H9 (cell line): ENCODE measurements at regions not wholly inside any gene's neighbourhood (a gene's known extent, or its start where the extent isn't known, plus 50 kb on each side); places are given as distances from the start of the nearest gene placed in this dataset.

Experiments used
- DNase-seq: peaks from one replicate; pipeline ENCODE4 v3.0.0-alpha.2; 2017
- H2AFZ ChIP-seq: one replicate; pipeline ENCODE4 v1.6.1; 2013; ENCODE audit warnings: mild to moderate bottlenecking, low read length, control low read depth, moderate library complexity
- H2AK5ac ChIP-seq: 2 replicates; pipeline ENCODE4 v1.6.1; 2013; ENCODE audit warnings: low read length, control low read depth, mixed read lengths; ENCODE audit not compliant: insufficient read length
- H2BK120ac ChIP-seq: one replicate; pipeline ENCODE4 v1.6.1; 2013; ENCODE audit warnings: low read depth, mild to moderate bottlenecking, low read length, control low read depth, inconsistent platforms; ENCODE audit not compliant: poor library complexity, severe bottlenecking
- H2BK12ac ChIP-seq: 2 replicates; pipeline ENCODE4 v1.6.1; 2013; ENCODE audit warnings: low read length, control low read depth, mixed read lengths, low read depth; ENCODE audit not compliant: insufficient read length
- H2BK15ac ChIP-seq: 2 replicates; pipeline ENCODE4 v1.6.1; 2013; ENCODE audit warnings: low read depth, low read length, control low read depth
- H2BK20ac ChIP-seq: one replicate; pipeline ENCODE4 v1.6.1; 2013; ENCODE audit warnings: low read depth, mild to moderate bottlenecking, low read length, control low read depth, inconsistent platforms; ENCODE audit not compliant: poor library complexity, severe bottlenecking
- H2BK5ac ChIP-seq: 2 replicates; pipeline ENCODE4 v1.6.1; 2013; ENCODE audit warnings: low read length, control low read depth, mixed read lengths; ENCODE audit not compliant: insufficient read length
- H3K14ac ChIP-seq: 2 replicates; pipeline ENCODE4 v1.6.1; 2013; ENCODE audit warnings: low read length, control low read depth; ENCODE audit not compliant: insufficient read depth
- H3K18ac ChIP-seq: 2 replicates; pipeline ENCODE4 v1.6.1; 2013; ENCODE audit warnings: low read depth, mild to moderate bottlenecking, mixed read lengths, low read length, control low read depth; ENCODE audit not compliant: insufficient read length
- H3K23ac ChIP-seq: 2 replicates; pipeline ENCODE4 v1.6.1; 2013; ENCODE audit warnings: low read length, control low read depth, mixed read lengths, low read depth; ENCODE audit not compliant: insufficient read length
- H3K23me2 ChIP-seq: 2 replicates; pipeline ENCODE4 v1.6.1; 2013; ENCODE audit warnings: low read depth, mild to moderate bottlenecking, mixed read lengths, low read length, control low read depth; ENCODE audit not compliant: insufficient read length, poor library complexity, severe bottlenecking
- H3K27ac ChIP-seq: 2 replicates; pipeline ENCODE4 v1.5.1; 2013; ENCODE audit warnings: low read length, control low read depth, mixed read lengths, low read depth; ENCODE audit not compliant: insufficient read length
- H3K27me3 ChIP-seq: 2 replicates; pipeline ENCODE4 v1.6.1; 2013; ENCODE audit warnings: low read length, control low read depth, inconsistent platforms; ENCODE audit not compliant: insufficient read depth
- H3K4ac ChIP-seq: 2 replicates; pipeline ENCODE4 v1.6.1; 2013; ENCODE audit warnings: low read depth, mild to moderate bottlenecking, control low read depth, inconsistent platforms, low read length, moderate library complexity
- H3K4me1 ChIP-seq: 2 replicates; pipeline ENCODE4 v1.6.1; 2013; ENCODE audit warnings: low read length, control low read depth, inconsistent platforms; ENCODE audit not compliant: insufficient read depth
- H3K4me2 ChIP-seq: 2 replicates; pipeline ENCODE4 v1.6.1; 2013; ENCODE audit warnings: low read length, control low read depth, mixed read lengths; ENCODE audit not compliant: insufficient read length, insufficient read depth
- H3K56ac ChIP-seq: 2 replicates; pipeline ENCODE4 v1.6.1; 2013; ENCODE audit warnings: low read depth, mild to moderate bottlenecking, mixed read lengths, low read length, control low read depth; ENCODE audit not compliant: insufficient read length
- H3K79me1 ChIP-seq: 2 replicates; pipeline ENCODE4 v1.6.1; 2013; ENCODE audit warnings: low read depth, mild to moderate bottlenecking, moderate library complexity, low read length, control low read depth, inconsistent platforms; ENCODE audit not compliant: insufficient read depth, poor library complexity, severe bottlenecking
- H3K79me2 ChIP-seq: 2 replicates; pipeline ENCODE4 v1.6.1; 2013; ENCODE audit warnings: low read length, control low read depth, inconsistent platforms; ENCODE audit not compliant: insufficient read depth
- H3K9ac ChIP-seq: 2 replicates; pipeline ENCODE4 v1.6.1; 2013; ENCODE audit warnings: low read length, control low read depth, mixed read lengths; ENCODE audit not compliant: insufficient read length; ENCODE audit errors: extremely low read depth
- H3K9me3 ChIP-seq: one replicate; pipeline ENCODE4 v1.6.1; 2013; ENCODE audit warnings: low read depth, low read length, inconsistent platforms; ENCODE audit not compliant: control insufficient read depth
- H3T11ph ChIP-seq: one replicate; pipeline ENCODE4 v1.6.1; 2013; ENCODE audit warnings: mild to moderate bottlenecking, low read length, control low read depth, inconsistent platforms
- H4K20me1 ChIP-seq: one replicate; pipeline ENCODE4 v1.6.1; 2013; ENCODE audit not compliant: control insufficient read depth, insufficient read length, insufficient read depth
- H4K5ac ChIP-seq: 2 replicates; pipeline ENCODE4 v1.6.1; 2013; ENCODE audit warnings: low read depth, mild to moderate bottlenecking, mixed read lengths, low read length, control low read depth; ENCODE audit not compliant: insufficient read length
- H4K8ac ChIP-seq: replicated peaks from 2 replicates; pipeline ENCODE4 v1.6.1; 2013; ENCODE audit warnings: low read length, control low read depth, mixed read lengths, low read depth; ENCODE audit not compliant: insufficient read length
- H4K91ac ChIP-seq: 2 replicates; pipeline ENCODE4 v1.6.1; 2013; ENCODE audit warnings: low read depth, mild to moderate bottlenecking, moderate library complexity, mixed read lengths, low read length, control low read depth; ENCODE audit not compliant: insufficient read length
- H3K27ac Mint-ChIP-seq, 3 experiments: 2 replicates in 2 of 3; 3 replicates in 1 of 3; pipeline ENCODE4 v1.8.0; 2020 to 2021; ENCODE audit warnings: mixed read lengths in 3 of 3, mild to moderate bottlenecking in 1 of 3, moderate library complexity in 1 of 3
- H3K27me3 Mint-ChIP-seq: 2 replicates; pipeline ENCODE4 v1.8.0; 2021; ENCODE audit warnings: low read depth, mild to moderate bottlenecking, moderate library complexity, mixed read lengths
- H3K36me3 Mint-ChIP-seq, 3 experiments: 2 replicates in 2 of 3; 3 replicates in 1 of 3; pipeline ENCODE4 v1.8.0; 2020 to 2021; ENCODE audit warnings: low read depth in 3 of 3, mixed read lengths in 3 of 3; ENCODE audit not compliant: insufficient read depth in 1 of 3
- H3K4me1 Mint-ChIP-seq, 2 experiments: 2 replicates each; pipeline ENCODE4 v1.8.0; 2020; ENCODE audit warnings: mixed read lengths in 2 of 2
- H3K4me3 Mint-ChIP-seq, 2 experiments: 2 replicates in 1 of 2; 3 replicates in 1 of 2; pipeline ENCODE4 v1.8.0; 2020 to 2021; ENCODE audit warnings: mild to moderate bottlenecking in 2 of 2, mixed read lengths in 2 of 2, moderate library complexity in 1 of 2
- H3K9me3 Mint-ChIP-seq, 2 experiments: 2 replicates in 1 of 2; 3 replicates in 1 of 2; pipeline ENCODE4 v1.8.0; 2020; ENCODE audit warnings: mild to moderate bottlenecking in 2 of 2, mixed read lengths in 2 of 2, moderate library complexity in 1 of 2
- WGBS: extraction: QIAGEN DNeasy Blood & Tissue Kit; methylation state at CpG from one replicate; pipeline ENCODE4 v1.1.7; 2013; ENCODE audit warnings: missing lambda C conversion rate, low lambda C conversion rate, mixed read lengths; ENCODE audit not compliant: insufficient read length; ENCODE audit errors: extremely low coverage; 5-methylcytosine and 5-hydroxymethylcytosine counted together
- TF ChIP-seq, protein P1 (sequence below): fragments of 200-600 bp; sonication (generic); conservative IDR thresholded peaks from 3 replicates; pipeline ENCODE4 v1.8.0; 2021; ENCODE audit warnings: antibody characterized with exemption, mild to moderate bottlenecking

DNA sequence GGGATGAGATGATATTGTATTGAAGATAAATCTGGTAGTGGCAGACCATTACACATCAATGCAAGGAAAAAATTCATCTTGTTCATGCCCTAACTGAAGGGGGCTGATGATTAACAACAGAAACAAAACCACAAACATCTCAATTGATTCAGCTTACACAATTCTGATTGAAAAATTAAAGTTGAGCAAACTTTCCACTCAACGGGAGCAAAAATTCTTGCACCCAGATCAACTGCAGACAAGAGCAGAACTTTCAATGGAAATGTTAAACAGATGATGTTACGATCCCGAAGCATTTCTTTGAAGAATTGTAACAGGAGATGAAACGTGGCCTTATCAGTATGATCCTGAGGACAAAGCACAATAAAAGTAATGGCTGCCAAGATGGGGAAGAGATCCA lies 172.4 kb upstream of the SOX5 start:
- H2BK12ac ChIP-seq, result no peak overlapping the region
- no peaks in the 10 kb centered on the region for H3K9me3 Mint-ChIP-seq
- no peak overlapping the region for H2BK20ac ChIP-seq
- no peak overlapping the region for H3K9ac ChIP-seq
- no peaks in the 10 kb centered on the region for H3K79me1 ChIP-seq
- no peak overlapping the region for H3K18ac ChIP-seq
- H3K27ac Mint-ChIP-seq, result no peak overlapping the region
- no CpG with 5 or more reads among the region's 4 CpGs for WGBS
- H2BK15ac ChIP-seq, result no peak overlapping the region
- no peak overlapping the region for H4K5ac ChIP-seq
- H3K4me2 ChIP-seq, result no peak overlapping the region
- H2BK5ac ChIP-seq, result no peak overlapping the region
- H2BK120ac ChIP-seq, result no peak overlapping the region
- no peaks in the 10 kb centered on the region for H4K20me1 ChIP-seq
- H3K56ac ChIP-seq, result no peak overlapping the region
- no peaks in the 10 kb centered on the region for H3K27me3 ChIP-seq
- no peaks in the 10 kb centered on the region for H3K9me3 ChIP-seq
- no peaks in the 10 kb centered on the region for H3K79me2 ChIP-seq
- no peak overlapping the region for H2AK5ac ChIP-seq
- no peak overlapping the region for H4K91ac ChIP-seq
- no peak overlapping the region for H4K8ac ChIP-seq
- 0 out of 4 replicates have a peak, but pooled peaks cover 0 to 2% of the 10 kb centered on the region in 2 experiments for H3K4me1 Mint-ChIP-seq
- H3K4ac ChIP-seq, result no peak overlapping the region
- no peak for DNase-seq
- TF ChIP-seq, protein P1, sequence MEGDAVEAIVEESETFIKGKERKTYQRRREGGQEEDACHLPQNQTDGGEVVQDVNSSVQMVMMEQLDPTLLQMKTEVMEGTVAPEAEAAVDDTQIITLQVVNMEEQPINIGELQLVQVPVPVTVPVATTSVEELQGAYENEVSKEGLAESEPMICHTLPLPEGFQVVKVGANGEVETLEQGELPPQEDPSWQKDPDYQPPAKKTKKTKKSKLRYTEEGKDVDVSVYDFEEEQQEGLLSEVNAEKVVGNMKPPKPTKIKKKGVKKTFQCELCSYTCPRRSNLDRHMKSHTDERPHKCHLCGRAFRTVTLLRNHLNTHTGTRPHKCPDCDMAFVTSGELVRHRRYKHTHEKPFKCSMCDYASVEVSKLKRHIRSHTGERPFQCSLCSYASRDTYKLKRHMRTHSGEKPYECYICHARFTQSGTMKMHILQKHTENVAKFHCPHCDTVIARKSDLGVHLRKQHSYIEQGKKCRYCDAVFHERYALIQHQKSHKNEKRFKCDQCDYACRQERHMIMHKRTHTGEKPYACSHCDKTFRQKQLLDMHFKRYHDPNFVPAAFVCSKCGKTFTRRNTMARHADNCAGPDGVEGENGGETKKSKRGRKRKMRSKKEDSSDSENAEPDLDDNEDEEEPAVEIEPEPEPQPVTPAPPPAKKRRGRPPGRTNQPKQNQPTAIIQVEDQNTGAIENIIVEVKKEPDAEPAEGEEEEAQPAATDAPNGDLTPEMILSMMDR, result no peak
- no peak overlapping the region for H3T11ph ChIP-seq
- H3K36me3 Mint-ChIP-seq, result no peaks in the 10 kb centered on the region
- H3K4me1 ChIP-seq, result no peaks in the 10 kb centered on the region
- no peak overlapping the region for H3K14ac ChIP-seq
- no peak overlapping the region for H3K23ac ChIP-seq
- H2AFZ ChIP-seq, result no peak overlapping the region
- H3K4me3 Mint-ChIP-seq, result no peak overlapping the region
- H3K27me3 Mint-ChIP-seq, result no peaks in the 10 kb centered on the region; the same call in 1 of the 2 replicates
- H3K23me2 ChIP-seq, result no peaks in the 10 kb centered on the region
- H3K27ac ChIP-seq, result no peak overlapping the region
